AG09309 (cell line): ENCODE measurements at regions not wholly inside any gene's neighbourhood (a gene's known extent, or its start where the extent isn't known, plus 50 kb on each side); places are given as distances from the start of the nearest gene placed in this dataset.

Experiments
- DNase-seq: peaks from one replicate; pipeline ENCODE4 v3.0.0-alpha.2; 2010; ENCODE audit warnings: low read depth
- H3K4me3 ChIP-seq: 2 replicates; pipeline ENCODE4 v1.5.1; 2011; ENCODE audit warnings: mild to moderate bottlenecking, low read depth, low read length, moderate library complexity; ENCODE audit not compliant: control insufficient read depth
- TF ChIP-seq, protein P1 (sequence below): IDR thresholded peaks from 2 replicates; pipeline ENCODE4 v1.5.1; 2011; ENCODE audit warnings: mild to moderate bottlenecking, low read depth, low read length, inconsistent platforms; ENCODE audit not compliant: insufficient read depth, control insufficient read depth; ENCODE audit errors: missing control alignments

DNA sequence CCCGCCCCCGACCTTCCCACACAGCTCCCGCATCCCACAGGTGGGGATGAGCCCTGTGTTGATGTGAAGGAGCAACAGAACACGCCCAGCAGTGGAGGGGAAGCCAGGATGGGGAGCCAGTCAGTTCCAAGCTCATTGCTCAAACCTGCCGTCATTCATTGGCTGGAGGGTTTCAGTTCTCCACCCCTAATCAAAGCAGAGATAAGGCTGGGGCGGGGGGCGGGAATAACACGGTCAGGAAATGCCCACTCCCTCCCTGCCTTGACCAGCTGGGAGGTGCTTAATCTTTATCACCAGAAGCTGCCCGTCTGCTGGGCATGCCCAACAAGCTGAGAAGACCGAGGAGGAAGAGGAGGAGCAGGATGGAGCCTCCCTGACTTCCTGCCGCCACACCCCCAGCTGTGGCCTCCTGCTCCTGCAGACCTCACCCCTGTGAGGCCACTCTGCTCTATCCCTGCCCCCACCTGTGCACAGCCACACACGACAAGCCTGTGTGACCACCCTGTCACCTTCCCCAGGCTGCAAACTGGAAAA lies 265.1 kb downstream of the ZEB1 start:
- TF ChIP-seq, protein P1, sequence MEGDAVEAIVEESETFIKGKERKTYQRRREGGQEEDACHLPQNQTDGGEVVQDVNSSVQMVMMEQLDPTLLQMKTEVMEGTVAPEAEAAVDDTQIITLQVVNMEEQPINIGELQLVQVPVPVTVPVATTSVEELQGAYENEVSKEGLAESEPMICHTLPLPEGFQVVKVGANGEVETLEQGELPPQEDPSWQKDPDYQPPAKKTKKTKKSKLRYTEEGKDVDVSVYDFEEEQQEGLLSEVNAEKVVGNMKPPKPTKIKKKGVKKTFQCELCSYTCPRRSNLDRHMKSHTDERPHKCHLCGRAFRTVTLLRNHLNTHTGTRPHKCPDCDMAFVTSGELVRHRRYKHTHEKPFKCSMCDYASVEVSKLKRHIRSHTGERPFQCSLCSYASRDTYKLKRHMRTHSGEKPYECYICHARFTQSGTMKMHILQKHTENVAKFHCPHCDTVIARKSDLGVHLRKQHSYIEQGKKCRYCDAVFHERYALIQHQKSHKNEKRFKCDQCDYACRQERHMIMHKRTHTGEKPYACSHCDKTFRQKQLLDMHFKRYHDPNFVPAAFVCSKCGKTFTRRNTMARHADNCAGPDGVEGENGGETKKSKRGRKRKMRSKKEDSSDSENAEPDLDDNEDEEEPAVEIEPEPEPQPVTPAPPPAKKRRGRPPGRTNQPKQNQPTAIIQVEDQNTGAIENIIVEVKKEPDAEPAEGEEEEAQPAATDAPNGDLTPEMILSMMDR = no peak
- no peak for DNase-seq
- H3K4me3 ChIP-seq = no peak overlapping the region

DNA sequence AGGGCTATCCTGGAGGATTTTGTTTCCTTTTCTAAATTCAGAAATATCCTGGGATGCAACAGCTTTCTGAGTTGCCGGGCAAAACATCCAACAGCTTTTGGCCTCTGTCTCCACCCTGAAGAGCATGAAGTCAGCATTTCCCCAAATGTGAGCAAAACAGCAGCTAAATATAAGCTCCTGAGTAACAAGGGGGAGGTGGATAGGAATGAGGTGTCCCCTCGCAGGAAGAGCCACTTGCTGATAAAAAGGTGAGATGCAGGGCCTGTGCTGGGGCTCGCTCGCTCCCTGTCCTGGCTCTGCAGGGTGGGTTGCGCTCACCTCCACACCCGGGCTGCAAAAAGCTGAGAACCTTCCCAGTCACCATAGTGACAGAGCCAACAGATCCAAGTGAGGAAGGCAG lies 264.3 kb downstream of the ZEB1 start:
- TF ChIP-seq, protein P1 = no peak
- DNase-seq = no peak
- H3K4me3 ChIP-seq = no peak overlapping the region

DNA sequence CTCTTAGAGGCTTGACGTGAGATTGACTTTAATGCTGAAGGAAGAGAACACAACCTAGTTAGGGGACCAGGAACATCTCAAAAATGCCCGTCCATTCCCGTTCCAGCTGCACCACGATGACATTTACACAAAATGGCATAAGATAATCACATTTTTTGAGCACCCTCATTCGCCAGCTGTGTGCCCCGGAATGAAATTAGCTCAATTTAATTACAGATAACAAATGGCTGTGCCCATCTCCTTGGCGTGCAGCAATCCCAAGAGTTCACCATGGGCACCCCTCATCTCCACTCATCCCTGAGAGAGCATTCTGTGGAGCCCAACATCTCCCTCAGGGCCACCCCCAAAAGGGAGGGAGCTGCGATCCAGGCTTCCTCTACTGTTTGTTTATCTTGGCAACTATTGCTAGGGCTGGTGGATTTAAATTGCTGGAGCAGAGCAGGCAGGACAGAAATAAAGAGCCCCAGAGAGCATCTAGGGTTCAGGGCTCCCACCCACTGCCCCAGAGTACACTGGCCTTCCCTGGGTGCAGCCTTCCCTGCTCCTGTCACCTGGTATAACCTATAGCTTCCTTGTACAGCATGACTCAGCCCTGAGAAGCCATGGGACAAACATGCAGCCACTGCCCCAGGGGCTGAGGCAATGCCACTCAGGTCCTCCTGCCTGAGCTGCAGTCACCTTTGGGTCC lies 263.5 kb downstream of the ZEB1 start:
- DNase-seq = no peak
- TF ChIP-seq, protein P1 = no peak
- H3K4me3 ChIP-seq = no peak overlapping the region

DNA sequence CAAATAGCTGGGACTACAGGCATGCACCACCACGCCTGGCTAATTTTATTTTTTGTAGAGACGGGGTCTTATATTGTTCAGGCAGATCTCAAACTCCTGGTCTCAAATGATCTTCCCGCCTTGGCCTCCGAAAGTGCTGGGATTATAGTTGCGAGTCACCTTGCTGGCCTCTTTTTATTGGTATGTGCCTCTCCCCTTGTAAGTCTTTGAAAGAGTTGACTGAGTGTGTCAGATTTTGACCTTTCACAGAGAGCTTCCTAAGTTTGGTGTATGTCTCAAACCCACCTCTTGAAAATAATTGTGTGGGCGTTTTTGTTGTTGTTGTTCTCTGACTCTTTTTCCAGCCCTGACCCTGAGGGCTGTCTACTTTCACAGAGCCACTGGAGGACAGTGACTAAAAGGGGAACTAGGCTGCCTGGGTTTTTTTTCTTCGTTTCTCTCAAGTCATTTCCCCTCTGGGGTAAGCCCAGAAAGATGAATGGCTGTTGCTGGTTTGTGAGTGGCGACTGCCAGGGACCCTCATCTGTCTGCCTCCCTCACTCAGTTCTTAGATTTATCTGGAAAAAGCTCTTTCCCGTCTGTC lies 262.8 kb downstream of the ZEB1 start:
- H3K4me3 ChIP-seq = no peak overlapping the region
- no peak for DNase-seq
- TF ChIP-seq, protein P1 = no peak

DNA sequence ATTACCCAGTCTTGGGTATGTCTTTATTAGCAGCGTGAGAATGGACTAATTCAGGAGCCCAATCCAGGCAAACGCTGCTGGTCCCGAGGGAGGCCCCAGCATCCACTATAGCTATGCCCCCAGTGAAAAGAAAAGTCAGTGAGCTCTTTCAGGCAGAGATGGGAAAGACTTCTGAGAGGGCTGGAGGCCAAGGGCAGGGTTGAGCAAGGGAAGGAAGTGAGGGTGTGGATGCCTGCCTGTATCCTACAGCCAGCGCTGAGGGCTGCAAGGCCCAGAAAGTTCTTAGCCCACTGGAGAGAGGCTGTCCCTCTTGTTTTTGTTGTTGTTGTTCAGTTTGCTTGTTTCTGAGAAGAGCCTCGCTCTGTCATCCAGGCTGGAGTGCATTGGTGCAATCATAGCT lies 261.6 kb downstream of the ZEB1 start:
- TF ChIP-seq, protein P1 = no peak
- no peak for DNase-seq
- no peak overlapping the region for H3K4me3 ChIP-seq
